ENCODE measurements at regions not wholly inside any gene's neighbourhood (a gene's known extent, or its start where the extent isn't known, plus 50 kb on each side); places are given as distances from the start of the nearest gene placed in this dataset.
A peak's percentile ranks its signal among the peaks of the same experiment; 100 is the strongest.
"Not testable (repeated sequence)": the region's sequence is repeated elsewhere in the genome, so short reads cannot be mapped to it uniquely, and the experiment has no call there.

GRCh38 chr7:29647020-29647654 is 83.5 kb downstream of the PRR15 start:
- H3K4me2 ChIP-seq, result peak overlapping the region; percentile 61
- H3K4me1 ChIP-seq (ENCODE audit: low read depth, poor library complexity, severe bottlenecking), result peaks cover 97% of the 10 kb centered on the region
- H4K20me1 ChIP-seq (ENCODE audit: insufficient read depth), result no peaks in the 10 kb centered on the region
- H2AFZ ChIP-seq (ENCODE audit: low read depth), result no peak overlapping the region
- no peak overlapping the region for H3K4me3 ChIP-seq (IDR thresholded peaks at IDR 0.05; ENCODE audit: insufficient read depth, low read depth, low read length)
- no peaks in the 10 kb centered on the region for H3K27me3 ChIP-seq (ENCODE audit: insufficient read depth, low read depth)
- no peak for TF ChIP-seq CTCF (conservative IDR thresholded peaks at IDR 0.05; ENCODE audit: low read depth, low read length)
- peak overlapping the region; percentile 44; the same call in 1 of the 2 replicates for H3K27ac ChIP-seq
- H3K9ac ChIP-seq, result no peak overlapping the region
- no peaks in the 10 kb centered on the region; the same call in 1 of the 2 replicates for H3K36me3 ChIP-seq (ENCODE audit: insufficient read depth)
- peaks cover 95% of the 10 kb centered on the region for H3K79me2 ChIP-seq (ENCODE audit: insufficient read depth, low read depth)

DNA sequence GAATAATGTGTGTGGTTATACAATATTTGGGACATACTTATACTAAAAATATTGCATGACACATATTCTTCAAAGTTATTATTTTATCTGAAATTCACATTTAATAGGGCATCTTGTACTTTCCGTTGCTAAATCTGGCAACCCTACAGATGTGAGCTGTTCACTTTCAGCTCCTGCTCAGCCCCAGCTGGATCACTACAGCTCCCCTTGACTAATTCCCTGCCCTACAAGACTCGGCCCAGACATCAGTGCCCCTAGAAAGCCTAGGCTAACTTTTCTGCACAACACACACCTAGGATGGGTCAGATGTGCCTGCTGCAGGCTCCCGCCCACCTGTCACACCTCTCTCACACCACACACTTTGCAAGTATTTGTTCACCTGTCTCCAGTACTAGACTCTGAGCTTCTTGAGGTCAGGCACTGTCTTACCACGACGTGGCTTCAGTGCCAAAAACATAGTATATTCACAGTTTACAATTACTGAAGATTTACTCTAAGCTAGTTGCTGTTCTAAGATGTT is 84.1 kb downstream of the PRR15 start:
- H3K4me3 ChIP-seq (IDR thresholded peaks at IDR 0.05; ENCODE audit: insufficient read depth, low read depth, low read length); H3K9ac ChIP-seq; H4K20me1 ChIP-seq (ENCODE audit: insufficient read depth); H2AFZ ChIP-seq (ENCODE audit: low read depth); H3K36me3 ChIP-seq (ENCODE audit: insufficient read depth); H3K27me3 ChIP-seq (ENCODE audit: insufficient read depth, low read depth): not testable (repeated sequence)
- Histone ChIP-seq H3K4me2 (peak overlapping the region; percentile 61), H3K4me1 (ENCODE audit: low read depth, poor library complexity, severe bottlenecking) (peaks cover 97% of the 10 kb centered on the region), H3K79me2 (ENCODE audit: insufficient read depth, low read depth) (peaks cover 95% of the 10 kb centered on the region), H3K27ac (peak overlapping the region; percentile 44; the same call in 1 of the 2 replicates)

GRCh38 chr7:29649028-29649716 is 85.5 kb downstream of the PRR15 start:
- Histone ChIP-seq H3K9ac (no peak overlapping the region), H4K20me1 (ENCODE audit: insufficient read depth) (no peaks in the 10 kb centered on the region), H3K79me2 (ENCODE audit: insufficient read depth, low read depth) (peaks cover 95% of the 10 kb centered on the region), H2AFZ (ENCODE audit: low read depth) (no peak overlapping the region), H3K4me2 (peak overlapping the region; percentile 61; the same call in 1 of the 2 replicates), H3K4me1 (ENCODE audit: low read depth, poor library complexity, severe bottlenecking) (peaks cover 97% of the 10 kb centered on the region), H3K27me3 (ENCODE audit: insufficient read depth, low read depth) (no peaks in the 10 kb centered on the region), H3K27ac (peak overlapping the region; percentile 44; the same call in 1 of the 2 replicates), H3K36me3 (ENCODE audit: insufficient read depth) (no peaks in the 10 kb centered on the region; the same call in 1 of the 2 replicates), H3K4me3 (IDR thresholded peaks at IDR 0.05; ENCODE audit: insufficient read depth, low read depth, low read length) (no peak overlapping the region)
- no peak for TF ChIP-seq CTCF (conservative IDR thresholded peaks at IDR 0.05; ENCODE audit: low read depth, low read length)

DNA sequence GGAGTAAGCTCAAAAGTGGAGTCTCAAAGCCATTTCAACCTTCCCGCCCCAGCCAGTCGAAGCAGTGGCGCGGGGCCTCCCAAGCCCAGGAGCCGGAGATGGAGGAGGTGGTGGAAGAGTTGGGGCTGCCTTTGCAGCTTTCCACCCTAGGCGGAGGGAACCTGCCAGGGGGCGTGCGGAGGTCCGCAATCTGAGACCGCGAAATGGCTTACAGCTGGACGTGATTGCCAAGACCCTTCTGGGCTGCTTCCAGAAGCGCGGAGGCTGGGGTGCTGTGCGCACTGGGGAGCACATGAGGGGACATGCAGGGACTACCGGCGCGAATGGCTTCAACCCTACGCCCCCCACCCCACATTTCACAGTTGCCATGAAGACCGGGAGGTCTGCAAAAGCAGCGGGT is 86.2 kb downstream of the PRR15 start:
- Histone ChIP-seq H3K79me2 (ENCODE audit: insufficient read depth, low read depth) (peaks cover 95% of the 10 kb centered on the region), H3K36me3 (ENCODE audit: insufficient read depth) (no peaks in the 10 kb centered on the region; the same call in 1 of the 2 replicates), H3K9ac (no peak overlapping the region), H2AFZ (ENCODE audit: low read depth) (no peak overlapping the region), H3K4me2 (no peak overlapping the region), H3K4me3 (IDR thresholded peaks at IDR 0.05; ENCODE audit: insufficient read depth, low read depth, low read length) (no peak overlapping the region), H3K27ac (no peak overlapping the region), H3K27me3 (ENCODE audit: insufficient read depth, low read depth) (no peaks in the 10 kb centered on the region), H4K20me1 (ENCODE audit: insufficient read depth) (no peaks in the 10 kb centered on the region), H3K4me1 (ENCODE audit: low read depth, poor library complexity, severe bottlenecking) (peaks cover 97% of the 10 kb centered on the region)
- TF ChIP-seq CTCF (conservative IDR thresholded peaks at IDR 0.05; ENCODE audit: low read depth, low read length), result no peak
